ENCODE measurements at regions not wholly inside any gene's neighbourhood (a gene's known extent, or its start where the extent isn't known, plus 50 kb on each side); places are given as distances from the start of the nearest gene placed in this dataset.

DNA sequence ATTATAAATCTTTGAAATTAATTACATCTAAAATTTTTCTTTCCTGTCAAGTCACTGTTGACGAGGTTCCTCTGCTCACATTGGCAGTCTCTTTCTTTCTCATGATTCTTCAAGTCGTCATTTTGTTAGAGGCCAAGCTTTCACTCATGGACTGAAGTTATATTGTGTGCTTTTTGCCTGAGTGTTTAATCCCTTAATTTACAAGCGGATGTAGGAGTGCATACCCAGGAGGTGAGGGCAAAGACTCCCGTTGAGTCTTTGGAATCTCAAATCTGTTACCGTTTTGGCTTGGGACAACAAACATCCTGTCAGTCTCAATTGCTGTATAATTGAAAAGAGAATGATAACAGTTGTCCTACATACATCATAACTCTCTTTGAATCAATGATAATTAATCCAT lies 345.0 kb downstream of the TRIML1 start:
- no peak overlapping the region for H3K4me3 ChIP-seq (ENCODE audit: low read depth, low read length)
- no peaks in the 10 kb centered on the region for H3K9me3 ChIP-seq (ENCODE audit: control insufficient read depth, insufficient read depth, low read depth, low read length)
- no peaks in the 10 kb centered on the region for H3K36me3 ChIP-seq (ENCODE audit: control insufficient read depth in 2 of 2, insufficient read depth in 1 of 2, low read length in 2 of 2)
- CTCF ChIA-PET: interaction anchor here (0.5 kb wide), 1 partner anchor 302 kb away, joined by 3 read pairs; no protein-coding TSS in a partner anchor
- POLR2A ChIA-PET: no interaction called here
- H3K4me1 ChIP-seq (ENCODE audit: control insufficient read depth, insufficient read depth, low read length): no peaks in the 10 kb centered on the region
- TF ChIP-seq ZNF426 (tag by site-specific recombination; IDR thresholded peaks at IDR 0.05): no peak
- no peak for TF ChIP-seq ZNF366 (tag by site-specific recombination; conservative IDR thresholded peaks at IDR 0.05)
- TF ChIP-seq, protein P1, sequence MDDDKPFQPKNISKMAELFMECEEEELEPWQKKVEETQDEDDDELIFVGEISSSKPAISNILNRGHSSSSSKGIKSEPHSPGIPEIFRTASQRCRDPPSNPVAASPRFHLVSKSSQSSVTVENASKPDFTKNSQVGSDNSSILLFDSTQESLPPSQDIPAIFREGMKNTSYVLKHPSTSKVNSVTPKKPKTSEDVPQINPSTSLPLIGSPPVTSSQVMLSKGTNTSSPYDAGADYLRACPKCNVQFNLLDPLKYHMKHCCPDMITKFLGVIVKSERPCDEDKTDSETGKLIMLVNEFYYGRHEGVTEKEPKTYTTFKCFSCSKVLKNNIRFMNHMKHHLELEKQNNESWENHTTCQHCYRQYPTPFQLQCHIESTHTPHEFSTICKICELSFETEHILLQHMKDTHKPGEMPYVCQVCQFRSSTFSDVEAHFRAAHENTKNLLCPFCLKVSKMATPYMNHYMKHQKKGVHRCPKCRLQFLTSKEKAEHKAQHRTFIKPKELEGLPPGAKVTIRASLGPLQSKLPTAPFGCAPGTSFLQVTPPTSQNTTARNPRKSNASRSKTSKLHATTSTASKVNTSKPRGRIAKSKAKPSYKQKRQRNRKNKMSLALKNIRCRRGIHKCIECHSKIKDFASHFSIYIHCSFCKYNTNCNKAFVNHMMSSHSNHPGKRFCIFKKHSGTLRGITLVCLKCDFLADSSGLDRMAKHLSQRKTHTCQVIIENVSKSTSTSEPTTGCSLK (tag by site-specific recombination; IDR thresholded peaks at IDR 0.05): no peak
- TF ChIP-seq ZNF16 (tag by site-specific recombination; IDR thresholded peaks at IDR 0.05; ENCODE audit: low read depth): no peak
- TF ChIP-seq ZNF768 (tag by site-specific recombination; IDR thresholded peaks at IDR 0.05): no peak
- TF ChIP-seq ZFP41 (tag by site-specific recombination; IDR thresholded peaks at IDR 0.05; ENCODE audit: borderline replicate concordance): no peak
- TF ChIP-seq BCL6B (tag by site-specific recombination; IDR thresholded peaks at IDR 0.05): no peak
- no peak for TF ChIP-seq ZBTB11 (tag by site-specific recombination; conservative IDR thresholded peaks at IDR 0.05; ENCODE audit: low read depth)
- TF ChIP-seq, protein P2, sequence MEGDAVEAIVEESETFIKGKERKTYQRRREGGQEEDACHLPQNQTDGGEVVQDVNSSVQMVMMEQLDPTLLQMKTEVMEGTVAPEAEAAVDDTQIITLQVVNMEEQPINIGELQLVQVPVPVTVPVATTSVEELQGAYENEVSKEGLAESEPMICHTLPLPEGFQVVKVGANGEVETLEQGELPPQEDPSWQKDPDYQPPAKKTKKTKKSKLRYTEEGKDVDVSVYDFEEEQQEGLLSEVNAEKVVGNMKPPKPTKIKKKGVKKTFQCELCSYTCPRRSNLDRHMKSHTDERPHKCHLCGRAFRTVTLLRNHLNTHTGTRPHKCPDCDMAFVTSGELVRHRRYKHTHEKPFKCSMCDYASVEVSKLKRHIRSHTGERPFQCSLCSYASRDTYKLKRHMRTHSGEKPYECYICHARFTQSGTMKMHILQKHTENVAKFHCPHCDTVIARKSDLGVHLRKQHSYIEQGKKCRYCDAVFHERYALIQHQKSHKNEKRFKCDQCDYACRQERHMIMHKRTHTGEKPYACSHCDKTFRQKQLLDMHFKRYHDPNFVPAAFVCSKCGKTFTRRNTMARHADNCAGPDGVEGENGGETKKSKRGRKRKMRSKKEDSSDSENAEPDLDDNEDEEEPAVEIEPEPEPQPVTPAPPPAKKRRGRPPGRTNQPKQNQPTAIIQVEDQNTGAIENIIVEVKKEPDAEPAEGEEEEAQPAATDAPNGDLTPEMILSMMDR (tag by site-specific recombination; IDR thresholded peaks at IDR 0.05): no peak
- no peak for TF ChIP-seq ZNF324 (tag by site-specific recombination; IDR thresholded peaks at IDR 0.05)
- TF ChIP-seq, protein P3, sequence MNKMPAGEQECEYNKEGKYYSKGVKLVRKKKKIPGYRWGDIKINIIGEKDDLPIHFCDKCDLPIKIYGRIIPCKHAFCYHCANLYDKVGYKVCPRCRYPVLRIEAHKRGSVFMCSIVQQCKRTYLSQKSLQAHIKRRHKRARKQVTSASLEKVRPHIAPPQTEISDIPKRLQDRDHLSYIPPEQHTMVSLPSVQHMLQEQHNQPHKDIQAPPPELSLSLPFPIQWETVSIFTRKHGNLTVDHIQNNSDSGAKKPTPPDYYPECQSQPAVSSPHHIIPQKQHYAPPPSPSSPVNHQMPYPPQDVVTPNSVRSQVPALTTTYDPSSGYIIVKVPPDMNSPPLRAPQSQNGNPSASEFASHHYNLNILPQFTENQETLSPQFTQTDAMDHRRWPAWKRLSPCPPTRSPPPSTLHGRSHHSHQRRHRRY (tag by site-specific recombination; IDR thresholded peaks at IDR 0.05): no peak
- TF ChIP-seq ZSCAN16 (tag by site-specific recombination; IDR thresholded peaks at IDR 0.05): no peak
- no peak for TF ChIP-seq ZNF777 (tag by site-specific recombination; IDR thresholded peaks at IDR 0.05; ENCODE audit: borderline replicate concordance)
- TF ChIP-seq ZNF302 (tag by site-specific recombination; IDR thresholded peaks at IDR 0.05; ENCODE audit: low read depth): no peak
- no peak for TF ChIP-seq MEIS1 (CRISPR knock-in tag; IDR thresholded peaks at IDR 0.05; ENCODE audit: borderline replicate concordance)
- TF ChIP-seq ZNF174 (tag by site-specific recombination; IDR thresholded peaks at IDR 0.05): no peak
- no peak for TF ChIP-seq HOXC10 (CRISPR knock-in tag; IDR thresholded peaks at IDR 0.05)
- TF ChIP-seq ZBTB17 (tag by site-specific recombination; IDR thresholded peaks at IDR 0.05): no peak
- TF ChIP-seq ZBTB44 (tag by site-specific recombination; IDR thresholded peaks at IDR 0.05): no peak
- no peak for TF ChIP-seq SP7 (tag by site-specific recombination; IDR thresholded peaks at IDR 0.05)
- no peak overlapping the region for H3K27ac ChIP-seq (ENCODE audit: extremely low read depth, low read depth, low read length)
